RWPE2 (cell line): ENCODE measurements at regions not wholly inside any gene's neighbourhood (a gene's known extent, or its start where the extent isn't known, plus 50 kb on each side); places are given as distances from the start of the nearest gene placed in this dataset.

Experiments used
- ATAC-seq: fragments of 200-7000 bp; cut with Tn5 transposase; 3 replicates; pipeline ENCODE4 v1.9.1; 2021; ENCODE audit warnings: low read depth
- DNase-seq: peaks from one replicate; pipeline ENCODE4 v3.0.0-alpha.2; 2020; ENCODE audit warnings: low spot score
- H3K27ac ChIP-seq: fragments of 450-650 bp; 2 replicates; pipeline ENCODE4 v1.5.1; 2017; ENCODE audit warnings: mild to moderate bottlenecking; ENCODE audit not compliant: poor library complexity, severe bottlenecking
- H3K27me3 ChIP-seq: fragments of 250-450 bp; sonication (Bioruptor Pico); 2 replicates; pipeline ENCODE4 v1.5.1; 2021; ENCODE audit warnings: mild to moderate bottlenecking, moderate library complexity; ENCODE audit not compliant: insufficient read depth, poor library complexity, severe bottlenecking
- H3K36me3 ChIP-seq: fragments of 250-450 bp; sonication (Bioruptor Pico); 2 replicates; pipeline ENCODE4 v1.5.1; 2020; ENCODE audit warnings: low read depth, mild to moderate bottlenecking, moderate library complexity
- H3K4me1 ChIP-seq: fragments of 250-450 bp; sonication (Bioruptor Pico); 2 replicates; pipeline ENCODE4 v1.5.1; 2021; ENCODE audit warnings: mild to moderate bottlenecking, moderate library complexity; ENCODE audit not compliant: insufficient read depth, poor library complexity, severe bottlenecking
- H3K4me3 ChIP-seq: fragments of 250-450 bp; sonication (Bioruptor Pico); 2 replicates; pipeline ENCODE4 v1.5.1; 2021; ENCODE audit warnings: mild to moderate bottlenecking, moderate library complexity; ENCODE audit not compliant: severe bottlenecking
- H3K9me3 ChIP-seq: fragments of 250-450 bp; sonication (Bioruptor Pico); 2 replicates; pipeline ENCODE4 v1.5.1; 2021; ENCODE audit warnings: mild to moderate bottlenecking, moderate library complexity; ENCODE audit not compliant: severe bottlenecking
- CTCF ChIP-seq: fragments of 450-650 bp; IDR thresholded peaks from one replicate; pipeline ENCODE4 v1.5.1; 2017; ENCODE audit warnings: mild to moderate bottlenecking, moderate library complexity; ENCODE audit not compliant: poor library complexity, severe bottlenecking

- TF ChIP-seq CTCF = no peak
- Histone ChIP-seq H3K27ac (no peak overlapping the region), H3K9me3 (no peaks in the 10 kb centered on the region), H3K4me3 (no peak overlapping the region), H3K27me3 (no peaks in the 10 kb centered on the region), H3K4me1 (no peaks in the 10 kb centered on the region), H3K36me3 (no peaks in the 10 kb centered on the region)
- no peak for ATAC-seq
- no peak for DNase-seq
Measured at GRCh38 chr1:218139761-218140160, 145.3 kb upstream of the RRP15 start.

GRCh38 chr1:218156595-218156994 lies 128.5 kb upstream of the RRP15 start:
- Histone ChIP-seq H3K9me3 (no peaks in the 10 kb centered on the region), H3K36me3 (no peaks in the 10 kb centered on the region), H3K27me3 (peaks cover 3% of the 10 kb centered on the region), H3K27ac (no peak overlapping the region), H3K4me3 (no peak overlapping the region), H3K4me1 (no peaks in the 10 kb centered on the region)
- no peak for DNase-seq
- TF ChIP-seq CTCF = no peak
- ATAC-seq = no peak

- TF ChIP-seq CTCF = no peak
- Histone ChIP-seq H3K4me1 (no peaks in the 10 kb centered on the region), H3K27me3 (peaks cover 62% of the 10 kb centered on the region), H3K4me3 (no peak overlapping the region), H3K9me3 (no peaks in the 10 kb centered on the region), H3K36me3 (no peaks in the 10 kb centered on the region), H3K27ac (no peak overlapping the region)
- DNase-seq (no peak), ATAC-seq (no peak)
Measured at GRCh38 chr1:218163371-218163770, 121.7 kb upstream of the RRP15 start.

- TF ChIP-seq CTCF = no peak
- DNase-seq (no peak), ATAC-seq (peak; percentile 66; the same call in 2 of the 3 replicates)
- Histone ChIP-seq H3K27me3 (peaks cover 65% of the 10 kb centered on the region), H3K36me3 (no peaks in the 10 kb centered on the region), H3K27ac (no peak overlapping the region), H3K4me3 (peak overlapping the region; percentile 25), H3K4me1 (no peaks in the 10 kb centered on the region), H3K9me3 (no peaks in the 10 kb centered on the region)
Measured at GRCh38 chr1:218164111-218164929, 120.8 kb upstream of the RRP15 start.

- no peak for DNase-seq
- ATAC-seq = peak; percentile 59
Measured at GRCh38 chr1:218164930-218165700, 120.0 kb upstream of the RRP15 start.

More at GRCh38 chr1:218164930-218165700, 120.0 kb upstream of the RRP15 start:
- no peaks in the 10 kb centered on the region for H3K36me3 ChIP-seq
- H3K9me3 ChIP-seq = no peaks in the 10 kb centered on the region
- TF ChIP-seq CTCF = no peak
- H3K27me3 ChIP-seq = peaks cover 65% of the 10 kb centered on the region
- H3K4me1 ChIP-seq = no peaks in the 10 kb centered on the region
- H3K4me3 ChIP-seq = peak overlapping the region; percentile 25
- H3K27ac ChIP-seq = no peak overlapping the region
